HG02759 (cell line): ENCODE measurements at regions not wholly inside any gene's neighbourhood (a gene's known extent, or its start where the extent isn't known, plus 50 kb on each side); places are given as distances from the start of the nearest gene placed in this dataset.
"Not testable (repeated sequence)": the region's sequence is repeated elsewhere in the genome, so short reads cannot be mapped to it uniquely, and the experiment has no call there.

Experiments
- ATAC-seq: cut with Tn5 transposase; IDR thresholded peaks from one replicate; pipeline ENCODE4 v1.9.1; 2021; ENCODE audit warnings: mild to moderate bottlenecking, moderate library complexity; ENCODE audit not compliant: unreplicated experiment

- ATAC-seq, result no peak
These were observed 79.8 kb downstream of the ZNF92 start for GRCh38 chr7:65453341-65454030.

- no peak for ATAC-seq
These were observed 80.8 kb downstream of the ZNF92 start for GRCh38 chr7:65454469-65454868.

GRCh38 chr7:65455050-65455449 is 81.4 kb downstream of the ZNF92 start:
- not testable (repeated sequence) for ATAC-seq

- ATAC-seq, result no peak
These were observed 84.0 kb downstream of the ZNF92 start for GRCh38 chr7:65457705-65458104.

- no peak for ATAC-seq
These were observed 85.8 kb downstream of the ZNF92 start for GRCh38 chr7:65459438-65459837.

GRCh38 chr7:65462148-65462716 is 88.6 kb downstream of the ZNF92 start:
- ATAC-seq, result no peak

GRCh38 chr7:65463184-65463583 is 89.5 kb downstream of the ZNF92 start:
- no peak for ATAC-seq

GRCh38 chr7:65469919-65470558 is 96.4 kb downstream of the ZNF92 start:
- ATAC-seq, result not testable (repeated sequence)

- no peak for ATAC-seq
These were observed 97.9 kb downstream of the ZNF92 start for GRCh38 chr7:65471587-65471986.

GRCh38 chr7:65475040-65475726 is 101.5 kb downstream of the ZNF92 start:
- no peak for ATAC-seq

GRCh38 chr7:65475734-65476319 is 102.2 kb downstream of the ZNF92 start:
- peak; percentile 96 for ATAC-seq

- no peak for ATAC-seq
These were observed 103.7 kb downstream of the ZNF92 start for GRCh38 chr7:65477326-65477725.

- no peak for ATAC-seq
These were observed 115.7 kb downstream of the ZNF92 start for GRCh38 chr7:65489260-65489767.

- not testable (repeated sequence) for ATAC-seq
These were observed 123.0 kb downstream of the ZNF92 start for GRCh38 chr7:65496697-65497096.

- ATAC-seq, result no peak
These were observed 129.9 kb downstream of the ZNF92 start for GRCh38 chr7:65503434-65504152.

GRCh38 chr7:65504504-65505319 is 131.1 kb downstream of the ZNF92 start:
- not testable (repeated sequence) for ATAC-seq

GRCh38 chr7:65505320-65505633 is 131.6 kb downstream of the ZNF92 start:
- not testable (repeated sequence) for ATAC-seq

GRCh38 chr7:65508581-65509367 is 135.1 kb downstream of the ZNF92 start:
- not testable (repeated sequence) for ATAC-seq
